GM10266 (cell line): ENCODE measurements at regions not wholly inside any gene's neighbourhood (a gene's known extent, or its start where the extent isn't known, plus 50 kb on each side); places are given as distances from the start of the nearest gene placed in this dataset.

Source experiments
- DNase-seq: peaks from one replicate; pipeline ENCODE4 v3.0.0; 2012; ENCODE audit errors: extremely low spot score
- CTCF ChIP-seq: IDR thresholded peaks from 2 replicates; pipeline ENCODE4 v1.5.1; 2012; ENCODE audit warnings: mild to moderate bottlenecking, low read depth; ENCODE audit not compliant: control insufficient read depth, insufficient read depth; ENCODE audit errors: missing control alignments

GRCh38 chr3:127443581-127444375, 146.8 kb downstream of the TPRA1 start:
- TF ChIP-seq CTCF: no peak
- DNase-seq: no peak

- no peak for DNase-seq
- TF ChIP-seq CTCF: no peak
Observed at GRCh38 chr3:127442506-127442905, 148.0 kb downstream of the TPRA1 start.

GRCh38 chr3:127441764-127442163, 148.8 kb downstream of the TPRA1 start:
- TF ChIP-seq CTCF: no peak
- no peak for DNase-seq

GRCh38 chr3:127440384-127440783, 150.1 kb downstream of the TPRA1 start:
- TF ChIP-seq CTCF: no peak
- no peak for DNase-seq

GRCh38 chr3:127439621-127440020, 150.9 kb downstream of the TPRA1 start:
- no peak for TF ChIP-seq CTCF
- DNase-seq: no peak

GRCh38 chr3:127438951-127439350, 151.1 kb upstream of the PRR20G start:
- DNase-seq: no peak

More at GRCh38 chr3:127438951-127439350, 151.1 kb upstream of the PRR20G start:
- TF ChIP-seq CTCF: no peak
